ENCODE measurements at regions not wholly inside any gene's neighbourhood (a gene's known extent, or its start where the extent isn't known, plus 50 kb on each side); places are given as distances from the start of the nearest gene placed in this dataset.

DNA sequence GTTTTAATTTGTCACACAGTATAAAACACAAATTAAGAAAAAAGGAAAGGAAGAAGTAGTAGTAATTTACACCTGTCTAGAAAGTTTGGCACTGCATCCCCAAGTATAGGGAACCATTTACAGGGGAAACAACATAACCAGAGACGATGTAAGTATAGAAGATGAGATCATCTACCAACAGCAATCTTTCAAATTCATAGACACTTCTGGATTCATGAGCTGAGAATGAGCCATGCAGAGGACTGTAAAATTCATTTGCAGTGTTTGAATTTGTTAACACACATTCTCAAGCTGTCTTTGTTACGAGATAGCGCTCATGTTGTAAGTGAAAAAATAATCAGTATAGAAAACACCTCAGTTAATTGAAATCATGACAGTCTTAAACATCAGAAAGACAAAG is 337.0 kb upstream of the MEOX2 start:
- H3K4me1 ChIP-seq, result peaks cover 10% of the 10 kb centered on the region
- TF ChIP-seq, protein P1, sequence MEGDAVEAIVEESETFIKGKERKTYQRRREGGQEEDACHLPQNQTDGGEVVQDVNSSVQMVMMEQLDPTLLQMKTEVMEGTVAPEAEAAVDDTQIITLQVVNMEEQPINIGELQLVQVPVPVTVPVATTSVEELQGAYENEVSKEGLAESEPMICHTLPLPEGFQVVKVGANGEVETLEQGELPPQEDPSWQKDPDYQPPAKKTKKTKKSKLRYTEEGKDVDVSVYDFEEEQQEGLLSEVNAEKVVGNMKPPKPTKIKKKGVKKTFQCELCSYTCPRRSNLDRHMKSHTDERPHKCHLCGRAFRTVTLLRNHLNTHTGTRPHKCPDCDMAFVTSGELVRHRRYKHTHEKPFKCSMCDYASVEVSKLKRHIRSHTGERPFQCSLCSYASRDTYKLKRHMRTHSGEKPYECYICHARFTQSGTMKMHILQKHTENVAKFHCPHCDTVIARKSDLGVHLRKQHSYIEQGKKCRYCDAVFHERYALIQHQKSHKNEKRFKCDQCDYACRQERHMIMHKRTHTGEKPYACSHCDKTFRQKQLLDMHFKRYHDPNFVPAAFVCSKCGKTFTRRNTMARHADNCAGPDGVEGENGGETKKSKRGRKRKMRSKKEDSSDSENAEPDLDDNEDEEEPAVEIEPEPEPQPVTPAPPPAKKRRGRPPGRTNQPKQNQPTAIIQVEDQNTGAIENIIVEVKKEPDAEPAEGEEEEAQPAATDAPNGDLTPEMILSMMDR (IDR thresholded peaks at IDR 0.05), result no peak
- DNase-seq, result no peak
- H3K27ac ChIP-seq, result no peak overlapping the region
- H3K4me3 ChIP-seq, result no peak overlapping the region
- H3K9me3 ChIP-seq, result no peaks in the 10 kb centered on the region
- WGBS, 3 donors, result 62 to 79% (median 66%) methylated on average over 3 of the region's 3 CpGs
- H3K27me3 ChIP-seq (ENCODE audit: insufficient read depth in 3 of 3, low read length in 2 of 3), result no peaks in the 10 kb centered on the region
- ATAC-seq, result no peak
- no peaks in the 10 kb centered on the region for H3K36me3 ChIP-seq (ENCODE audit: insufficient read depth in 1 of 2, low read depth in 1 of 2)
- intact Hi-C loops (cut with DNase I), result no loop called here

DNA sequence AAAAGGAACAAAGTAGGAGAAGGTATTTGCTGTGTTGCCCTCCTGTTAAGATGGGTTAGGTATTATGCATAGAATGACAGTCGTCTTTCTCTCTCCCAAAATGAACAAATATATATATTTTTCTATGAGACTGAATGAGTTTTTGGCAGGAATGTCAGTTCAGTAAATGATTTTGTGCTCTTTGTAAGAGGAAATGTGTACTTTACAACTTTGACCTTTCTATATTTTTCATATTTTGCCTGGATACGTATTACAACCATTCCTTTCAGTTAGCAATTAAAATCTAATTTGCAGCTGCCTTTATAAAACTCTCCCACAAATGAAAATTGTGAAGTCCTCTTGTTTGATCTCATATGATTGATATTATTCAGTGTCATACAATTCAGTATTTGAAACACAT is 336.6 kb upstream of the MEOX2 start:
- Histone ChIP-seq H3K36me3 (ENCODE audit: insufficient read depth in 1 of 2, low read depth in 1 of 2) (no peaks in the 10 kb centered on the region), H3K4me3 (no peak overlapping the region), H3K27me3 (ENCODE audit: insufficient read depth in 3 of 3, low read length in 2 of 3) (no peaks in the 10 kb centered on the region), H3K9me3 (no peaks in the 10 kb centered on the region), H3K4me1 (peaks cover 10% of the 10 kb centered on the region), H3K27ac (no peak overlapping the region)
- DNase-seq, result no peak
- intact Hi-C loops (cut with DNase I), result no loop called here
- ATAC-seq, result no peak
- TF ChIP-seq, protein P1 (IDR thresholded peaks at IDR 0.05), result no peak
- 83 to 93% (median 84%) methylated on average over 2 of the region's 2 CpGs for WGBS, 3 donors

- 56 to 79% (median 69%) methylated on average over 1 of the region's 1 CpG for WGBS, 3 donors
- TF ChIP-seq, protein P1 (IDR thresholded peaks at IDR 0.05), result no peak
- intact Hi-C loops (cut with DNase I), result no loop called here
- no peak overlapping the region for H3K4me3 ChIP-seq
- no peaks in the 10 kb centered on the region for H3K36me3 ChIP-seq (ENCODE audit: insufficient read depth in 1 of 2, low read depth in 1 of 2)
- DNase-seq (no peak), ATAC-seq (no peak)
- peaks cover 10% of the 10 kb centered on the region for H3K4me1 ChIP-seq
- no peaks in the 10 kb centered on the region for H3K27me3 ChIP-seq (ENCODE audit: insufficient read depth in 3 of 3, low read length in 2 of 3)
- no peaks in the 10 kb centered on the region for H3K9me3 ChIP-seq
- no peak overlapping the region for H3K27ac ChIP-seq
Observed at GRCh38 chr7:16021851-16022250, 335.4 kb upstream of the MEOX2 start.

DNA sequence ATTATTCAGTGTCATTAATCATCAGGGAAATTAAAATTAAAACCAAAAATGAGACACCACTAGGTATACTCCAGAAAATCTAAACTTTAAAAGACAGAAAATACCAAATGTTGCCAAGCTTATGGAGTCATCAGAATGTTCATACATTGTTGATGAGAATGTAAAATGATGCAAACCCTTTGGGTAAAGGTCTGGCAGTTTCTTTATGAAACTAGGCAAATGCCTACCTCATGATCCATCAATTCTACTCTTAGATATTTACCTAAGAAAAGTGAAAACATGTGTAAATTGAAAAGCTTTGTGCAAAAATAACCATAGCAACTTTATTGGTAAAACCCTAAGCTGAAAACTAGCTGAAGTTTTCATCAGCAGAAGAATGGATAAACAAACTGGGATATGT is 329.5 kb upstream of the MEOX2 start:
- TF ChIP-seq, protein P1 (IDR thresholded peaks at IDR 0.05), result no peak

GRCh38 chr7:16014031-16014430 is 327.5 kb upstream of the MEOX2 start:
- Histone ChIP-seq H3K4me3 (no peak overlapping the region), H3K4me1 (no peaks in the 10 kb centered on the region), H3K9me3 (no peaks in the 10 kb centered on the region), H3K27ac (no peak overlapping the region), H3K36me3 (ENCODE audit: insufficient read depth in 1 of 2, low read depth in 1 of 2) (no peaks in the 10 kb centered on the region), H3K27me3 (ENCODE audit: insufficient read depth in 3 of 3, low read length in 2 of 3) (no peaks in the 10 kb centered on the region)
- ATAC-seq, result no peak
- DNase-seq, result no peak
- TF ChIP-seq, protein P1 (IDR thresholded peaks at IDR 0.05), result no peak
- intact Hi-C loops (cut with DNase I), result no loop called here
- WGBS, 3 donors, result 78 to 87% (median 83%) methylated on average over 2 of the region's 2 CpGs

More for the DNA sequence above, 329.5 kb upstream of the MEOX2 start:
- ATAC-seq (no peak), DNase-seq (no peak)
- Histone ChIP-seq H3K9me3 (no peaks in the 10 kb centered on the region), H3K4me3 (no peak overlapping the region), H3K27me3 (ENCODE audit: insufficient read depth in 3 of 3, low read length in 2 of 3) (no peaks in the 10 kb centered on the region), H3K27ac (no peak overlapping the region), H3K36me3 (ENCODE audit: insufficient read depth in 1 of 2, low read depth in 1 of 2) (no peaks in the 10 kb centered on the region), H3K4me1 (no peaks in the 10 kb centered on the region)
- intact Hi-C loops (cut with DNase I), result no loop called here
